HepG2 (cell line): ENCODE measurements at regions not wholly inside any gene's neighbourhood (a gene's known extent, or its start where the extent isn't known, plus 50 kb on each side); places are given as distances from the start of the nearest gene placed in this dataset.

Experiments used
- ATAC-seq: fragments of 200-7000 bp; cut with Tn5 transposase; 3 replicates; pipeline ENCODE4 v1.9.1; 2020; ENCODE audit warnings: mild to moderate bottlenecking, moderate library complexity
- BruUV-seq: library from RNA; stranded (reverse); fragments of 400-500 nt; replicated peaks from 2 replicates; lab custom pipeline; 2021; lab: Mats Ljungman, UMichigan
- CTCF ChIA-PET: fragments of 300-600 bp; formaldehyde crosslinking; extraction: SDS; loops from one replicate; lab custom pipeline; 2021; ENCODE audit warnings: low total read pairs, inconsistent platforms, low intra/inter-chr PET ratio; lab: Yijun Ruan, JAX
- POLR2A ChIA-PET: fragments of 350-600 bp; sonication (Branson Sonifier 250); formaldehyde crosslinking; loops from one replicate; lab custom pipeline; 2020; ENCODE audit warnings: antibody characterized with exemption, inconsistent platforms; lab: Yijun Ruan, JAX
- DNase-seq: peaks from one replicate; pipeline ENCODE4 v3.0.0-alpha.2; 2015; ENCODE audit warnings: low spot score
- FAIRE-seq: peaks from 3 replicates; lab custom pipeline; 2011; peaks lifted over from hg19 to GRCh38; lab: Jason Lieb, UNC
- H2AFZ ChIP-seq: one replicate; pipeline ENCODE4 v1.6.1; 2011; ENCODE audit warnings: low read length, inconsistent platforms
- H3K27ac ChIP-seq: fragments of 300-600 bp; 3 replicates; pipeline ENCODE4 v1.8.0; 2011; ENCODE audit warnings: mixed run types, mild to moderate bottlenecking, mixed read lengths, low read length, inconsistent platforms; ENCODE audit not compliant: insufficient read depth; ENCODE audit errors: extremely low read length
- H3K27me3 ChIP-seq, 2 experiments: fragments of 200-600 bp in 1 of 2; 2 replicates in 1 of 2; 3 replicates in 1 of 2; pipeline versions ENCODE4 v1.6.0 to v1.8.0; 2011; ENCODE audit warnings: low read length in 2 of 2, mild to moderate bottlenecking in 2 of 2, moderate library complexity in 2 of 2, inconsistent platforms in 1 of 2; ENCODE audit not compliant: insufficient read depth in 2 of 2, control insufficient read depth in 1 of 2
- H3K36me3 ChIP-seq, 2 experiments: fragments of 200-600 bp in 1 of 2; replicated peaks in 1 of 2; 2 replicates in 1 of 2; 3 replicates in 1 of 2; pipeline versions ENCODE4 v1.5.1 to v1.8.0; 2011; ENCODE audit warnings: low read length in 2 of 2, inconsistent platforms in 1 of 2; ENCODE audit not compliant: insufficient read depth in 2 of 2, control insufficient read depth in 1 of 2
- H3K4me1 ChIP-seq: 2 replicates; pipeline ENCODE4 v1.5.1; 2012; ENCODE audit warnings: low read length, inconsistent platforms; ENCODE audit not compliant: insufficient read depth
- H3K4me2 ChIP-seq: 2 replicates; pipeline ENCODE4 v1.6.0; 2011; ENCODE audit warnings: low read depth, low read length, inconsistent platforms
- H3K4me3 ChIP-seq, 3 experiments: fragments of 200-600 bp in 1 of 3; sonication (generic), shearing (Covaris generic) in 1 of 3; replicated peaks in 1 of 3; 2 replicates each; pipeline ENCODE4 v1.5.1; 2011 to 2016; ENCODE audit warnings: low read length in 3 of 3, inconsistent platforms in 2 of 3, low read depth in 2 of 3, mild to moderate bottlenecking in 2 of 3, control low read depth in 1 of 3, mixed read lengths in 1 of 3; ENCODE audit not compliant: insufficient read depth in 1 of 3
- H3K79me2 ChIP-seq: one replicate; pipeline ENCODE4 v1.6.1; 2011; ENCODE audit warnings: low read length, inconsistent platforms; ENCODE audit not compliant: insufficient read depth
- H3K9ac ChIP-seq: 2 replicates; pipeline ENCODE4 v1.6.0; 2011; ENCODE audit warnings: mild to moderate bottlenecking, low read depth, low read length, inconsistent platforms; ENCODE audit not compliant: insufficient read depth
- H3K9me3 ChIP-seq: 2 replicates; pipeline ENCODE4 v1.5.1; 2012; ENCODE audit warnings: mild to moderate bottlenecking, low read length
- H4K20me1 ChIP-seq: 2 replicates; pipeline ENCODE4 v1.6.0; 2011; ENCODE audit warnings: inconsistent platforms, mild to moderate bottlenecking, low read length, moderate library complexity; ENCODE audit not compliant: insufficient read depth
- ARNT2 ChIP-seq: sonication (generic); formaldehyde crosslinking; IDR thresholded peaks from 2 replicates; pipeline ENCODE4 v1.8.0; 2022; ENCODE audit warnings: mild to moderate bottlenecking, low read depth, missing genetic modification reagents, moderate library complexity
- ATAD3A ChIP-seq: sonication (generic); formaldehyde crosslinking; IDR thresholded peaks from 2 replicates; pipeline ENCODE4 v1.4.0; 2020; ENCODE audit warnings: missing genetic modification reagents
- BRD4 ChIP-seq: sonication (generic); formaldehyde crosslinking; IDR thresholded peaks from 2 replicates; pipeline ENCODE4 v1.4.0; 2020; ENCODE audit warnings: missing genetic modification reagents
- JUN ChIP-seq: sonication (generic); formaldehyde crosslinking; IDR thresholded peaks from 2 replicates; pipeline ENCODE4 v1.4.0; 2020; ENCODE audit warnings: mild to moderate bottlenecking, missing genetic modification reagents
- SP140L ChIP-seq: sonication (generic); formaldehyde crosslinking; IDR thresholded peaks from 2 replicates; pipeline ENCODE4 v1.4.0; 2020; ENCODE audit warnings: missing genetic modification reagents, borderline replicate concordance
- SP5 ChIP-seq: IDR thresholded peaks from 2 replicates; pipeline ENCODE4 v1.6.1; 2016; ENCODE audit warnings: low read depth, borderline replicate concordance
- ZNF646 ChIP-seq: sonication (generic); formaldehyde crosslinking; IDR thresholded peaks from 2 replicates; pipeline ENCODE4 v1.9.0; 2021; ENCODE audit warnings: mild to moderate bottlenecking, missing genetic modification reagents
- WGBS: methylation state at CpG from one replicate; pipeline ENCODE4 v1.1.6; 2017; ENCODE audit warnings: low lambda C conversion rate; 5-methylcytosine and 5-hydroxymethylcytosine counted together
- in situ Hi-C: cut with HindIII; loops from 2 replicates; pipeline ENCODE4 v1.10.0; 2017; ENCODE audit warnings: low pct_unique_long_range_greater_than_20kb; ENCODE audit not compliant: extremely low pct_ligation_motif_present
- intact Hi-C: fragments of 100-400 bp; cut with micrococcal nuclease; formaldehyde crosslinking; loops from one replicate; pipeline ENCODE4 v1.10.0; 2022; ENCODE audit not compliant: unreplicated experiment
- TF ChIP-seq, protein P1 (sequence below): sonication (generic); formaldehyde crosslinking; IDR thresholded peaks from 2 replicates; pipeline ENCODE4 v1.4.0; 2020; ENCODE audit warnings: mild to moderate bottlenecking, missing genetic modification reagents
- TF ChIP-seq, protein P2 (sequence below): IDR thresholded peaks from 2 replicates; pipeline ENCODE4 v1.6.1; 2012; ENCODE audit warnings: low read depth, low read length, improper control_type of control experiment

GRCh38 chr7:46054915-46055314 is 133.8 kb upstream of the IGFBP3 start:
- Histone ChIP-seq H3K27me3 (no peaks in the 10 kb centered on the region; a peak in 1 of 5 replicates), H3K4me3 (no peak overlapping the region), H2AFZ (no peak overlapping the region), H3K79me2 (no peaks in the 10 kb centered on the region), H3K9ac (no peak overlapping the region), H3K9me3 (no peaks in the 10 kb centered on the region), H4K20me1 (no peaks in the 10 kb centered on the region), H3K27ac (no peak overlapping the region), H3K36me3 (no peaks in the 10 kb centered on the region), H3K4me1 (no peaks in the 10 kb centered on the region), H3K4me2 (no peak overlapping the region)
- no TSS peak for BruUV-seq
- FAIRE-seq (no peak), ATAC-seq (no peak), DNase-seq (no peak)
- intact Hi-C loops: no loop called here
- in situ Hi-C loops: no loop called here
- POLR2A ChIA-PET: no interaction called here
- 2% methylated on average over 4 of the region's 4 CpGs for WGBS
- TF ChIP-seq JUN (CRISPR knock-in tag) (no peak), BRD4 (CRISPR knock-in tag) (no peak), ATAD3A (CRISPR knock-in tag) (no peak), ARNT2 (CRISPR knock-in tag) (no peak), ZNF646 (CRISPR knock-in tag) (no peak), SP140L (CRISPR knock-in tag) (no peak), SP5 (CRISPR knock-in tag) (no peak)
- TF ChIP-seq, protein P1, sequence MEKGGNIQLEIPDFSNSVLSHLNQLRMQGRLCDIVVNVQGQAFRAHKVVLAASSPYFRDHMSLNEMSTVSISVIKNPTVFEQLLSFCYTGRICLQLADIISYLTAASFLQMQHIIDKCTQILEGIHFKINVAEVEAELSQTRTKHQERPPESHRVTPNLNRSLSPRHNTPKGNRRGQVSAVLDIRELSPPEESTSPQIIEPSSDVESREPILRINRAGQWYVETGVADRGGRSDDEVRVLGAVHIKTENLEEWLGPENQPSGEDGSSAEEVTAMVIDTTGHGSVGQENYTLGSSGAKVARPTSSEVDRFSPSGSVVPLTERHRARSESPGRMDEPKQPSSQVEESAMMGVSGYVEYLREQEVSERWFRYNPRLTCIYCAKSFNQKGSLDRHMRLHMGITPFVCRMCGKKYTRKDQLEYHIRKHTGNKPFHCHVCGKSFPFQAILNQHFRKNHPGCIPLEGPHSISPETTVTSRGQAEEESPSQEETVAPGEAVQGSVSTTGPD: no peak
- TF ChIP-seq, protein P2, sequence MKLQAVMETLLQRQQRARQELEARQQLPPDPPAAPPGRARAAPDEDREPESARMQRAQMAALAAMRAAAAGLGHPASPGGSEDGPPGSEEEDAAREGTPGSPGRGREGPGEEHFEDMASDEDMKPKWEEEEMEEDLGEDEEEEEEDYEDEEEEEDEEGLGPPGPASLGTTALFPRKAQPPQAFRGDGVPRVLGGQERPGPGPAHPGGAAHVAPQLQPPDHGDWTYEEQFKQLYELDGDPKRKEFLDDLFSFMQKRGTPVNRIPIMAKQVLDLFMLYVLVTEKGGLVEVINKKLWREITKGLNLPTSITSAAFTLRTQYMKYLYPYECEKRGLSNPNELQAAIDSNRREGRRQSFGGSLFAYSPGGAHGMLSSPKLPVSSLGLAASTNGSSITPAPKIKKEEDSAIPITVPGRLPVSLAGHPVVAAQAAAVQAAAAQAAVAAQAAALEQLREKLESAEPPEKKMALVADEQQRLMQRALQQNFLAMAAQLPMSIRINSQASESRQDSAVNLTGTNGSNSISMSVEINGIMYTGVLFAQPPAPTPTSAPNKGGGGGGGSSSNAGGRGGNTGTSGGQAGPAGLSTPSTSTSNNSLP: no peak
- CTCF ChIA-PET: no interaction called here
